AG04450 (cell line): ENCODE measurements at regions not wholly inside any gene's neighbourhood (a gene's known extent, or its start where the extent isn't known, plus 50 kb on each side); places are given as distances from the start of the nearest gene placed in this dataset.

ENCODE experiments used
- CTCF ChIA-PET: fragments of 300-600, 350-600 bp; formaldehyde crosslinking; extraction: SDS; loops from one replicate; lab custom pipeline; 2022; ENCODE audit warnings: antibody characterized with exemption, inconsistent platforms; lab: Charles Lee
- POLR2A ChIA-PET: fragments of 350-600 bp; formaldehyde crosslinking; extraction: SDS; loops from one replicate; lab custom pipeline; 2021; ENCODE audit warnings: antibody characterized with exemption, inconsistent platforms; lab: Yijun Ruan, JAX
- DNase-seq: peaks from one replicate; pipeline ENCODE4 v3.0.0-alpha.2; 2011; ENCODE audit warnings: low read depth, low spot score
- H3K27ac ChIP-seq: one replicate; pipeline ENCODE4 v1.5.1; 2012; ENCODE audit warnings: low read depth, low read length, control low read depth
- H3K27me3 ChIP-seq: one replicate; pipeline ENCODE4 v1.6.0; 2012; ENCODE audit warnings: low read length; ENCODE audit not compliant: control insufficient read depth, insufficient read depth
- H3K4me3 ChIP-seq: 2 replicates; pipeline ENCODE4 v1.5.1; 2011; ENCODE audit warnings: mild to moderate bottlenecking, low read depth, low read length, control low read depth
- H3K9me3 ChIP-seq: 2 replicates; pipeline ENCODE4 v1.5.1; 2012; ENCODE audit warnings: low read length; ENCODE audit not compliant: control insufficient read depth, insufficient read depth
- TF ChIP-seq, protein P1 (sequence below): IDR thresholded peaks from 2 replicates; pipeline ENCODE4 v1.5.1; 2011; ENCODE audit warnings: low read depth, low read length, control low read depth, inconsistent platforms

GRCh38 chr11:123264431-123264780, 69.4 kb upstream of the CLMP start:
- POLR2A ChIA-PET, result no interaction called here

GRCh38 chr11:123261345-123262106, 66.5 kb upstream of the CLMP start:
- Histone ChIP-seq H3K27me3 (peaks cover 9% of the 10 kb centered on the region), H3K27ac (no peak overlapping the region), H3K4me3 (peak overlapping the region; percentile 20), H3K9me3 (peaks cover 6% of the 10 kb centered on the region; the same call in 1 of the 2 replicates)
- TF ChIP-seq, protein P1, sequence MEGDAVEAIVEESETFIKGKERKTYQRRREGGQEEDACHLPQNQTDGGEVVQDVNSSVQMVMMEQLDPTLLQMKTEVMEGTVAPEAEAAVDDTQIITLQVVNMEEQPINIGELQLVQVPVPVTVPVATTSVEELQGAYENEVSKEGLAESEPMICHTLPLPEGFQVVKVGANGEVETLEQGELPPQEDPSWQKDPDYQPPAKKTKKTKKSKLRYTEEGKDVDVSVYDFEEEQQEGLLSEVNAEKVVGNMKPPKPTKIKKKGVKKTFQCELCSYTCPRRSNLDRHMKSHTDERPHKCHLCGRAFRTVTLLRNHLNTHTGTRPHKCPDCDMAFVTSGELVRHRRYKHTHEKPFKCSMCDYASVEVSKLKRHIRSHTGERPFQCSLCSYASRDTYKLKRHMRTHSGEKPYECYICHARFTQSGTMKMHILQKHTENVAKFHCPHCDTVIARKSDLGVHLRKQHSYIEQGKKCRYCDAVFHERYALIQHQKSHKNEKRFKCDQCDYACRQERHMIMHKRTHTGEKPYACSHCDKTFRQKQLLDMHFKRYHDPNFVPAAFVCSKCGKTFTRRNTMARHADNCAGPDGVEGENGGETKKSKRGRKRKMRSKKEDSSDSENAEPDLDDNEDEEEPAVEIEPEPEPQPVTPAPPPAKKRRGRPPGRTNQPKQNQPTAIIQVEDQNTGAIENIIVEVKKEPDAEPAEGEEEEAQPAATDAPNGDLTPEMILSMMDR, result peak; percentile 97
- DNase-seq, result no peak
- ChIA-PET CTCF (interaction anchor here (0.5 to 4.3 kb wide), 89 partner anchors 10 to 445 kb away, joined by 3 to 134 read pairs (median 5); partner anchors contain the start of genes CLMP, GRAMD1B and HSPA8), POLR2A (interaction anchor here (0.6 to 1.6 kb wide), 5 partner anchors 87 to 200 kb away, joined by 3 to 8 read pairs (median 5); partner anchors contain the start of gene HSPA8)

More at GRCh38 chr11:123264431-123264780, 69.4 kb upstream of the CLMP start:
- Histone ChIP-seq H3K9me3 (no peaks in the 10 kb centered on the region; the same call in 1 of the 2 replicates), H3K4me3 (no peak overlapping the region), H3K27ac (no peak overlapping the region), H3K27me3 (peaks cover 14% of the 10 kb centered on the region)
- TF ChIP-seq, protein P1, result no peak
- no peak for DNase-seq
- CTCF ChIA-PET, result no interaction called here

- TF ChIP-seq, protein P1, result no peak
- no peak overlapping the region for H3K27ac ChIP-seq
- CTCF ChIA-PET, result interaction anchor here (0.6 to 4.3 kb wide), 88 partner anchors 9 to 446 kb away, joined by 3 to 134 read pairs (median 6); partner anchors contain the start of genes CLMP, GRAMD1B and HSPA8
- peaks cover 6% of the 10 kb centered on the region; the same call in 1 of the 2 replicates for H3K9me3 ChIP-seq
- POLR2A ChIA-PET, result interaction anchor here (0.6 to 1.6 kb wide), 5 partner anchors 87 to 199 kb away, joined by 3 to 8 read pairs (median 5); partner anchors contain the start of gene HSPA8
- no peak overlapping the region for H3K4me3 ChIP-seq
- peaks cover 9% of the 10 kb centered on the region for H3K27me3 ChIP-seq
- no peak for DNase-seq
Measured at GRCh38 chr11:123260511-123261211, 65.6 kb upstream of the CLMP start.

- DNase-seq, result no peak
- ChIA-PET CTCF (interaction anchor here (0.8 to 3.8 kb wide), 3 partner anchors 12 to 156 kb away, joined by 4 to 19 read pairs (median 14); no protein-coding TSS in a partner anchor), POLR2A (no interaction called here)
- TF ChIP-seq, protein P1, result no peak
- Histone ChIP-seq H3K9me3 (peaks cover 6% of the 10 kb centered on the region; the same call in 1 of the 2 replicates), H3K27me3 (peaks cover 3% of the 10 kb centered on the region), H3K4me3 (no peak overlapping the region), H3K27ac (no peak overlapping the region)
Measured at GRCh38 chr11:123258877-123259276, 63.8 kb upstream of the CLMP start.
